Panc1 (cell line): ENCODE measurements at regions not wholly inside any gene's neighbourhood (a gene's known extent, or its start where the extent isn't known, plus 50 kb on each side); places are given as distances from the start of the nearest gene placed in this dataset.

Experiments
- ATAC-seq: fragments of 200-7000 bp; cut with Tn5 transposase; 2 replicates; pipeline ENCODE4 v1.9.1; 2020; ENCODE audit warnings: mild to moderate bottlenecking, moderate library complexity
- BruUV-seq: library from RNA; stranded (reverse); fragments of 400-500 nt; replicated peaks from 2 replicates; lab custom pipeline; 2021; lab: Mats Ljungman, UMichigan
- CTCF ChIA-PET: fragments of 300-600 bp; sonication (Branson Sonifier 250); formaldehyde crosslinking; loops from one replicate; lab custom pipeline; 2022; ENCODE audit warnings: antibody characterized with exemption; lab: Charles Lee
- POLR2A ChIA-PET: fragments of 300-600 bp; sonication (Branson Sonifier 250); formaldehyde crosslinking; loops from one replicate; lab custom pipeline; 2022; ENCODE audit warnings: antibody characterized with exemption; lab: Charles Lee
- DNase-seq: peaks from one replicate; pipeline ENCODE4 v3.0.0-alpha.2; 2010; ENCODE audit warnings: low read depth, low spot score
- H3K27ac ChIP-seq: 2 replicates; pipeline ENCODE4 v1.5.1; 2011; ENCODE audit warnings: mild to moderate bottlenecking, low read length, inconsistent platforms
- H3K27me3 ChIP-seq: fragments of 200-500 bp; sonication (Bioruptor generic); 2 replicates; pipeline ENCODE4 v1.6.0; 2014; ENCODE audit warnings: low read length, inconsistent platforms; ENCODE audit not compliant: control insufficient read depth, insufficient read depth
- H3K36me3 ChIP-seq: fragments of 200-500 bp; sonication (Bioruptor generic); 2 replicates; pipeline ENCODE4 v1.5.1; 2014; ENCODE audit warnings: inconsistent platforms, mild to moderate bottlenecking, low read length, moderate library complexity; ENCODE audit not compliant: control insufficient read depth, insufficient read depth
- H3K4me1 ChIP-seq: 2 replicates; pipeline ENCODE4 v1.5.1; 2011; ENCODE audit warnings: inconsistent platforms, mild to moderate bottlenecking, low read length, moderate library complexity; ENCODE audit not compliant: control insufficient read depth, insufficient read depth
- H3K4me3 ChIP-seq, 2 experiments: 2 replicates each; pipeline ENCODE4 v1.5.1; 2011 to 2012; ENCODE audit warnings: low read depth in 2 of 2, low read length in 2 of 2, mild to moderate bottlenecking in 2 of 2, inconsistent platforms in 1 of 2, moderate library complexity in 1 of 2
- H3K9me3 ChIP-seq: fragments of 200-500 bp; sonication (Bioruptor generic); 2 replicates; pipeline ENCODE4 v1.5.1; 2014; ENCODE audit warnings: low read depth, mild to moderate bottlenecking, inconsistent platforms, low read length, moderate library complexity; ENCODE audit not compliant: control insufficient read depth, insufficient read depth
- POLR2AphosphoS5 ChIP-seq: IDR thresholded peaks from 2 replicates; pipeline ENCODE4 v1.6.1; 2012; ENCODE audit warnings: mild to moderate bottlenecking, low read depth, low read length, moderate library complexity
- SIN3A ChIP-seq: IDR thresholded peaks from 2 replicates; pipeline ENCODE4 v1.6.1; 2012; ENCODE audit warnings: low read depth, mild to moderate bottlenecking, low read length, moderate library complexity, borderline replicate concordance; ENCODE audit not compliant: insufficient read depth
- TCF7L2 ChIP-seq: IDR thresholded peaks from 2 replicates; pipeline ENCODE4 v1.6.1; 2011; ENCODE audit warnings: mild to moderate bottlenecking, low read depth, low read length, inconsistent platforms
- in situ Hi-C: cut with HindIII; loops from 2 replicates; pipeline ENCODE4 v1.10.0; 2016; ENCODE audit warnings: low sequenced_read_pairs, low pct_unique_long_range_greater_than_20kb
- intact Hi-C: fragments of 100-400 bp; cut with micrococcal nuclease; formaldehyde crosslinking; loops from one replicate; pipeline ENCODE4 v1.10.0; 2022; ENCODE audit not compliant: unreplicated experiment
- TF ChIP-seq, protein P1 (sequence below), 2 experiments: IDR thresholded peaks; 2 replicates each; pipeline ENCODE4 v1.6.1; 2011 to 2012; ENCODE audit warnings: low read depth in 2 of 2, control low read depth in 1 of 2, low read length in 1 of 2, mild to moderate bottlenecking in 1 of 2, moderate library complexity in 1 of 2; ENCODE audit not compliant: insufficient read depth in 1 of 2
- TF ChIP-seq, protein P2 (sequence below): fragments of 450-650 bp; IDR thresholded peaks from 2 replicates; pipeline ENCODE4 v1.5.1; 2017; ENCODE audit warnings: mild to moderate bottlenecking

DNA sequence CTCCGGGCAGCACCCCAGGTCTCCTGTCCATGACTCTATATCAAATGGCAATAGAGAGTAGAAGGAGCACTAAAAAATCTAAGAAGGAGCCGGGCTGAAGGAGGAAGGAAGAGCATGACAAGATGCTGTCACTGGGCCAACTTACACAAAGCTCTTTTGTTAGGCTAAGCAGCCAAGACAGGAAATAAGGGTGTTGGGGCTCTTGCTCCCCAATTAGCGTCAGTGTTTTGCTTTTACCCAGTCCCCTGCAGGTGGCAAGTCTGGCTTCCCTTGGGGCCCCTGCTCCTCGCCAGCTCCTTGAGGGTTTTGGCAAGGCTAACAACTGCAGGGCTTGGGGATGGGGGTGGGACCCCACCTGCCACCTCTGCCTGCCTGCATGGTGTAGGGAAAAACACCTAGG is 120.5 kb downstream of the CCT6B start:
- Histone ChIP-seq H3K4me1 (no peaks in the 10 kb centered on the region), H3K36me3 (no peaks in the 10 kb centered on the region), H3K4me3 (no peak overlapping the region), H3K27me3 (peaks cover 3% of the 10 kb centered on the region; the same call in 1 of the 2 replicates), H3K9me3 (no peaks in the 10 kb centered on the region), H3K27ac (no peak overlapping the region)
- DNase-seq (no peak), ATAC-seq (no peak)
- in situ Hi-C loops: no loop called here
- no TSS peak for BruUV-seq
- CTCF ChIA-PET: interaction anchor here (0.6 kb wide), 1 partner anchor 208 kb away, joined by 4 read pairs; no protein-coding TSS in a partner anchor
- TF ChIP-seq SIN3A: no peak
- no peak for TF ChIP-seq POLR2AphosphoS5
- TF ChIP-seq, protein P1, sequence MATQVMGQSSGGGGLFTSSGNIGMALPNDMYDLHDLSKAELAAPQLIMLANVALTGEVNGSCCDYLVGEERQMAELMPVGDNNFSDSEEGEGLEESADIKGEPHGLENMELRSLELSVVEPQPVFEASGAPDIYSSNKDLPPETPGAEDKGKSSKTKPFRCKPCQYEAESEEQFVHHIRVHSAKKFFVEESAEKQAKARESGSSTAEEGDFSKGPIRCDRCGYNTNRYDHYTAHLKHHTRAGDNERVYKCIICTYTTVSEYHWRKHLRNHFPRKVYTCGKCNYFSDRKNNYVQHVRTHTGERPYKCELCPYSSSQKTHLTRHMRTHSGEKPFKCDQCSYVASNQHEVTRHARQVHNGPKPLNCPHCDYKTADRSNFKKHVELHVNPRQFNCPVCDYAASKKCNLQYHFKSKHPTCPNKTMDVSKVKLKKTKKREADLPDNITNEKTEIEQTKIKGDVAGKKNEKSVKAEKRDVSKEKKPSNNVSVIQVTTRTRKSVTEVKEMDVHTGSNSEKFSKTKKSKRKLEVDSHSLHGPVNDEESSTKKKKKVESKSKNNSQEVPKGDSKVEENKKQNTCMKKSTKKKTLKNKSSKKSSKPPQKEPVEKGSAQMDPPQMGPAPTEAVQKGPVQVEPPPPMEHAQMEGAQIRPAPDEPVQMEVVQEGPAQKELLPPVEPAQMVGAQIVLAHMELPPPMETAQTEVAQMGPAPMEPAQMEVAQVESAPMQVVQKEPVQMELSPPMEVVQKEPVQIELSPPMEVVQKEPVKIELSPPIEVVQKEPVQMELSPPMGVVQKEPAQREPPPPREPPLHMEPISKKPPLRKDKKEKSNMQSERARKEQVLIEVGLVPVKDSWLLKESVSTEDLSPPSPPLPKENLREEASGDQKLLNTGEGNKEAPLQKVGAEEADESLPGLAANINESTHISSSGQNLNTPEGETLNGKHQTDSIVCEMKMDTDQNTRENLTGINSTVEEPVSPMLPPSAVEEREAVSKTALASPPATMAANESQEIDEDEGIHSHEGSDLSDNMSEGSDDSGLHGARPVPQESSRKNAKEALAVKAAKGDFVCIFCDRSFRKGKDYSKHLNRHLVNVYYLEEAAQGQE (IDR thresholded peaks at IDR 0.05; ENCODE audit: insufficient read depth in 1 of 2, low read depth in 2 of 2, low read length in 1 of 2): no peak
- intact Hi-C loops: no loop called here
- POLR2A ChIA-PET: no interaction called here

DNA sequence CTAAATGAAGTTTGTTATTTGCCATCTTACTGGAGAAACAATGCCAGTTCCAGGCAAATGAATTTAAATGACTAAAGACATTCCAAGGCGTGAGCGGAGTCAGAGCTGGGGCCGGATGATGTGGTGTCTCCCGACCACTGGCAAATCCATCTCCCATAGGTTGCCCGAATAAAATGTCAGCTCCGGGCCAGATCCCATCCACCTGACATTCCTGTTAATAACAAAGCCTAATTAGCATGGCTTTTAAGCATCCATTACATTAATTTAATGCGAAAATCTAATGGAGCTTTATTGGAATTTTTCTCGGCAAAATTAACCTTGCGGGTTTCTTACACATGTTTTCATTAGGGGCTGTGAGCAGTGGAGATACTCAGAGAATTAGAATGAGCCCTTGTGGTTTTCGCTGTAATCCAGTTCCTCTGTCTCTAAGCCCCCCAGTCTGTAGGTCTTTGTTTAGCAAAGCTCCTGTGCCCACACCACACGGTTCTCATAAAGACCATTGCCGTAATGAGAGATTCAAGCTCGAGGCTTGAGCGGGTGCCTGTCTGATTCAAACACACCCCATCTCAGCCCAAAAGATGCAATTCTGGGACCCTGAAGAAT is 123.3 kb downstream of the CCT6B start:
- no peak for DNase-seq
- no peaks in the 10 kb centered on the region for H3K9me3 ChIP-seq
- peaks cover 8% of the 10 kb centered on the region for H3K27me3 ChIP-seq
- intact Hi-C loops: loop anchor here (10.0 kb wide), 1 partner anchor 57 kb away; no protein-coding TSS in a partner anchor
- POLR2A ChIA-PET: no interaction called here
- BruUV-seq: no TSS peak
- TF ChIP-seq SIN3A: no peak
- TF ChIP-seq POLR2AphosphoS5: no peak
- TF ChIP-seq, protein P2, sequence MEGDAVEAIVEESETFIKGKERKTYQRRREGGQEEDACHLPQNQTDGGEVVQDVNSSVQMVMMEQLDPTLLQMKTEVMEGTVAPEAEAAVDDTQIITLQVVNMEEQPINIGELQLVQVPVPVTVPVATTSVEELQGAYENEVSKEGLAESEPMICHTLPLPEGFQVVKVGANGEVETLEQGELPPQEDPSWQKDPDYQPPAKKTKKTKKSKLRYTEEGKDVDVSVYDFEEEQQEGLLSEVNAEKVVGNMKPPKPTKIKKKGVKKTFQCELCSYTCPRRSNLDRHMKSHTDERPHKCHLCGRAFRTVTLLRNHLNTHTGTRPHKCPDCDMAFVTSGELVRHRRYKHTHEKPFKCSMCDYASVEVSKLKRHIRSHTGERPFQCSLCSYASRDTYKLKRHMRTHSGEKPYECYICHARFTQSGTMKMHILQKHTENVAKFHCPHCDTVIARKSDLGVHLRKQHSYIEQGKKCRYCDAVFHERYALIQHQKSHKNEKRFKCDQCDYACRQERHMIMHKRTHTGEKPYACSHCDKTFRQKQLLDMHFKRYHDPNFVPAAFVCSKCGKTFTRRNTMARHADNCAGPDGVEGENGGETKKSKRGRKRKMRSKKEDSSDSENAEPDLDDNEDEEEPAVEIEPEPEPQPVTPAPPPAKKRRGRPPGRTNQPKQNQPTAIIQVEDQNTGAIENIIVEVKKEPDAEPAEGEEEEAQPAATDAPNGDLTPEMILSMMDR: no peak
- TF ChIP-seq, protein P1 (IDR thresholded peaks at IDR 0.05; ENCODE audit: insufficient read depth in 1 of 2, low read depth in 2 of 2, low read length in 1 of 2): no peak
- no peak for TF ChIP-seq TCF7L2
- H3K36me3 ChIP-seq: no peaks in the 10 kb centered on the region
- no peak for ATAC-seq
- H3K27ac ChIP-seq: no peak overlapping the region
- in situ Hi-C loops: no loop called here
- CTCF ChIA-PET: no interaction called here
- no peak overlapping the region for H3K4me3 ChIP-seq
- no peaks in the 10 kb centered on the region for H3K4me1 ChIP-seq
